ENCODE measurements at regions not wholly inside any gene's neighbourhood (a gene's known extent, or its start where the extent isn't known, plus 50 kb on each side); places are given as distances from the start of the nearest gene placed in this dataset.

- no peak for DNase-seq (ENCODE audit: low read depth)
Observed at GRCh38 chr6:14660806-14661579, 543.4 kb downstream of the CD83 start.

- no peak for DNase-seq (ENCODE audit: low read depth)
Observed at GRCh38 chr6:14661691-14662090, 544.1 kb downstream of the CD83 start.

- no peak for DNase-seq (ENCODE audit: low read depth)
Observed at GRCh38 chr6:14664112-14664601, 546.6 kb downstream of the CD83 start.

- DNase-seq (ENCODE audit: low read depth), result no peak
Observed at GRCh38 chr6:14664621-14665315, 547.2 kb downstream of the CD83 start.

- DNase-seq (ENCODE audit: low read depth), result peak; percentile 92
Observed at GRCh38 chr6:14665827-14666724, 548.5 kb downstream of the CD83 start.

- no peak for DNase-seq (ENCODE audit: low read depth)
Observed at GRCh38 chr6:14670806-14671205, 553.2 kb downstream of the CD83 start.

GRCh38 chr6:14671261-14671681 lies 553.7 kb downstream of the CD83 start:
- peak; percentile 96 for DNase-seq (ENCODE audit: low read depth)

- DNase-seq (ENCODE audit: low read depth), result no peak
Observed at GRCh38 chr6:14671937-14672336, 554.4 kb downstream of the CD83 start.

GRCh38 chr6:14673201-14673600 lies 555.6 kb downstream of the CD83 start:
- DNase-seq (ENCODE audit: low read depth), result peak; percentile 61

GRCh38 chr6:14674458-14674857 lies 556.9 kb downstream of the CD83 start:
- DNase-seq (ENCODE audit: low read depth), result no peak

- no peak for DNase-seq (ENCODE audit: low read depth)
Observed at GRCh38 chr6:14674867-14675648, 557.5 kb downstream of the CD83 start.

GRCh38 chr6:14676064-14676463 lies 558.5 kb downstream of the CD83 start:
- DNase-seq (ENCODE audit: low read depth), result no peak

GRCh38 chr6:14676977-14677781 lies 559.6 kb downstream of the CD83 start:
- DNase-seq (ENCODE audit: low read depth), result no peak

- DNase-seq (ENCODE audit: low read depth), result peak; percentile 86
Observed at GRCh38 chr6:14681699-14682487, 564.0 kb upstream of the JARID2 start.

GRCh38 chr6:14682812-14683211 lies 563.1 kb upstream of the JARID2 start:
- DNase-seq (ENCODE audit: low read depth), result peak; percentile 87

- DNase-seq (ENCODE audit: low read depth), result no peak
Observed at GRCh38 chr6:14689639-14690038, 556.2 kb upstream of the JARID2 start.

- no peak for DNase-seq (ENCODE audit: low read depth)
Observed at GRCh38 chr6:14690120-14691056, 555.5 kb upstream of the JARID2 start.

GRCh38 chr6:14692208-14692607 lies 553.7 kb upstream of the JARID2 start:
- no peak for DNase-seq (ENCODE audit: low read depth)
